H1 (cell line): ENCODE measurements at regions not wholly inside any gene's neighbourhood (a gene's known extent, or its start where the extent isn't known, plus 50 kb on each side); places are given as distances from the start of the nearest gene placed in this dataset.

Experiments
- SP2 ChIP-seq: IDR thresholded peaks from 2 replicates; pipeline ENCODE4 v1.6.1; 2012; ENCODE audit warnings: mild to moderate bottlenecking, low read length, inconsistent platforms
- TF ChIP-seq, protein P1 (sequence below): IDR thresholded peaks from 2 replicates; pipeline ENCODE4 v1.6.1; 2011; ENCODE audit warnings: low read depth, mild to moderate bottlenecking, low read length; ENCODE audit not compliant: insufficient read depth

- TF ChIP-seq, protein P1, sequence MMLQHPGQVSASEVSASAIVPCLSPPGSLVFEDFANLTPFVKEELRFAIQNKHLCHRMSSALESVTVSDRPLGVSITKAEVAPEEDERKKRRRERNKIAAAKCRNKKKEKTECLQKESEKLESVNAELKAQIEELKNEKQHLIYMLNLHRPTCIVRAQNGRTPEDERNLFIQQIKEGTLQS: no peak
- TF ChIP-seq SP2: no peak
Measured at GRCh38 chr10:70958396-70958795, 70.0 kb upstream of the PCBD1 start (continued).
